ENCODE measurements at regions not wholly inside any gene's neighbourhood (a gene's known extent, or its start where the extent isn't known, plus 50 kb on each side); places are given as distances from the start of the nearest gene placed in this dataset.

DNA sequence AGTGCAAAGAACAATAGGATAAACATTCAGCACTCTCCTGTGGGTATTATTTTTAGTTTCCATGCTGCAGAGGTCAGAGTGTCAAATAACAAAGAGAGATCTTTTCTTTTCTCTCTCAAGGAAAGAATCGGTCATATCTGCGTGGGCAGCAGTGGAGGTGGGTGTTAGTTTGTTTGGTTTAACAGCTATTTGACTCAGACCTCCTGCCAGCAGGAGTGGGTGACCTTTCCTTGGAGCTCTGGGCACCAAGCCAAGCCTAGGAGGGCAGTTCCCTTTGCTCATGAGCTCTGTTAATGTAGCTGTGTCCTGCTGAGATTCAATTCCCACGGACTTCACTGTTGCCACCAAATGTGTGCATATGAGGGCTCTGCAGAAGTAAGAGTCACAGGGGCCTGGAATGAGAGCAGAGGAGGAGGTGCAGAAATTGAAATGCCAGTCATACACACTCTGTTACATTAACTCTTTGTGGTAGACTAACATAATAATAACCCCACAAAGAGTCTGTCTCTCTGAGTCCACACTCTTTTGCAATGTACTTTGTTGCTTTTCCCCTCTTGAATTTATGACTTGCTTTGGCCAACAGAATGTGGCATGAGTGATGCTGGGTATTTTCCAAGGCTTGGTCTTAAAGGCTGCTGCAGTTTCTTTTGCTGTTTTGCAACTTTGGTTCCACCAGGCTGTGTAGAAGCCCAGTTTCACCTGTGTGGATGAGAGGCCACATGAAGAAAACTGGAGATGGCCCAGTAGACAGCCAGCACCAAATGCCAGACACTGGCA lies 76.0 kb upstream of the GRK3 start (continued):
- TF ChIP-seq, protein P1, sequence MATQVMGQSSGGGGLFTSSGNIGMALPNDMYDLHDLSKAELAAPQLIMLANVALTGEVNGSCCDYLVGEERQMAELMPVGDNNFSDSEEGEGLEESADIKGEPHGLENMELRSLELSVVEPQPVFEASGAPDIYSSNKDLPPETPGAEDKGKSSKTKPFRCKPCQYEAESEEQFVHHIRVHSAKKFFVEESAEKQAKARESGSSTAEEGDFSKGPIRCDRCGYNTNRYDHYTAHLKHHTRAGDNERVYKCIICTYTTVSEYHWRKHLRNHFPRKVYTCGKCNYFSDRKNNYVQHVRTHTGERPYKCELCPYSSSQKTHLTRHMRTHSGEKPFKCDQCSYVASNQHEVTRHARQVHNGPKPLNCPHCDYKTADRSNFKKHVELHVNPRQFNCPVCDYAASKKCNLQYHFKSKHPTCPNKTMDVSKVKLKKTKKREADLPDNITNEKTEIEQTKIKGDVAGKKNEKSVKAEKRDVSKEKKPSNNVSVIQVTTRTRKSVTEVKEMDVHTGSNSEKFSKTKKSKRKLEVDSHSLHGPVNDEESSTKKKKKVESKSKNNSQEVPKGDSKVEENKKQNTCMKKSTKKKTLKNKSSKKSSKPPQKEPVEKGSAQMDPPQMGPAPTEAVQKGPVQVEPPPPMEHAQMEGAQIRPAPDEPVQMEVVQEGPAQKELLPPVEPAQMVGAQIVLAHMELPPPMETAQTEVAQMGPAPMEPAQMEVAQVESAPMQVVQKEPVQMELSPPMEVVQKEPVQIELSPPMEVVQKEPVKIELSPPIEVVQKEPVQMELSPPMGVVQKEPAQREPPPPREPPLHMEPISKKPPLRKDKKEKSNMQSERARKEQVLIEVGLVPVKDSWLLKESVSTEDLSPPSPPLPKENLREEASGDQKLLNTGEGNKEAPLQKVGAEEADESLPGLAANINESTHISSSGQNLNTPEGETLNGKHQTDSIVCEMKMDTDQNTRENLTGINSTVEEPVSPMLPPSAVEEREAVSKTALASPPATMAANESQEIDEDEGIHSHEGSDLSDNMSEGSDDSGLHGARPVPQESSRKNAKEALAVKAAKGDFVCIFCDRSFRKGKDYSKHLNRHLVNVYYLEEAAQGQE (IDR thresholded peaks at IDR 0.05; ENCODE audit: low read depth) = no peak
- TF ChIP-seq, protein P2, sequence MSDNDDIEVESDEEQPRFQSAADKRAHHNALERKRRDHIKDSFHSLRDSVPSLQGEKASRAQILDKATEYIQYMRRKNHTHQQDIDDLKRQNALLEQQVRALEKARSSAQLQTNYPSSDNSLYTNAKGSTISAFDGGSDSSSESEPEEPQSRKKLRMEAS (IDR thresholded peaks at IDR 0.05) = 0 out of 2 replicates have a peak, but pooled peaks have one; percentile 40
- TF ChIP-seq POLR2AphosphoS5 (IDR thresholded peaks at IDR 0.05; ENCODE audit: low read depth, low read length) = peak; percentile 36; the same call in 1 of the 2 replicates
- TF ChIP-seq SP1 (IDR thresholded peaks at IDR 0.05; ENCODE audit: low read depth) = peak; percentile 67
- TF ChIP-seq, protein P3, sequence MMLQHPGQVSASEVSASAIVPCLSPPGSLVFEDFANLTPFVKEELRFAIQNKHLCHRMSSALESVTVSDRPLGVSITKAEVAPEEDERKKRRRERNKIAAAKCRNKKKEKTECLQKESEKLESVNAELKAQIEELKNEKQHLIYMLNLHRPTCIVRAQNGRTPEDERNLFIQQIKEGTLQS (IDR thresholded peaks at IDR 0.05) = no peak
- peak; percentile 51 for TF ChIP-seq FOSL1 (IDR thresholded peaks at IDR 0.05; ENCODE audit: low read depth)
- TF ChIP-seq JUND (IDR thresholded peaks at IDR 0.05) = peak; percentile 61
- TF ChIP-seq EGR1 (IDR thresholded peaks at IDR 0.05; ENCODE audit: low read depth) = peak; percentile 96
- peak; percentile 41 for TF ChIP-seq TCF7L2 (IDR thresholded peaks at IDR 0.05; ENCODE audit: borderline replicate concordance, extremely low read depth, insufficient read depth, insufficient read length)

DNA sequence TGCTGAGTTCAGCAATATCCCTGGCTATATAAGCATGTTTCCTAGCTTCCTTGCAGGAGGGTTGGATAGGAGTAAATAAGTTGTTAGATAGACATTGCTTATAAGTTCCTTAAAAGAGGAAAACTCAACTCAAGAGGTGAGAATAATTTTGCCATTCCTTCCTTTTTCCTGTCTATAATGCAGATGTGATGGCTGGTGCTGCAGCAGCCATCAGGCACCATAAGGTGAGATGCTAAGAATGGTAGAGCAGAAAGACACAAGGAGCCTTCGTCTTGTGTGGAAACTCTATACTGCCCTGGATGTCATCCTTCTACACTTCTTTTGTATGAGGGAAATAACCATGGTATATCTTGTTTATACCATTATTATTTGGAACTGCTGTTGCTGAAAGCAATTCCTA lies 74.5 kb upstream of the GRK3 start:
- CTCF ChIA-PET = no interaction called here

More for the DNA sequence above, 74.5 kb upstream of the GRK3 start:
- peaks cover 34 to 36% of the 10 kb centered on the region in 2 experiments for H3K4me1 ChIP-seq (ENCODE audit: control insufficient read depth in 1 of 2, insufficient read depth in 2 of 2, low read length in 2 of 2)
- no peaks in the 10 kb centered on the region for H3K9me2 ChIP-seq (ENCODE audit: insufficient read depth)
- no peak overlapping the region for H2AFZ ChIP-seq (ENCODE audit: low read depth, low read length, poor library complexity, severe bottlenecking)
- DNase-seq (ENCODE audit: low read depth, low spot score) (no peak), ATAC-seq (no peak)
- H3K9ac ChIP-seq (ENCODE audit: low read length) = no peak overlapping the region
- H3K4me3 ChIP-seq (replicated peaks in 1 of 2; ENCODE audit: low read depth in 1 of 2, low read length in 2 of 2) = no peak overlapping the region
- ChIA-PET RAD21 (ENCODE audit: low non-redundant PET in 1 of 2, low total read pairs in 2 of 2, uncharacterized antibody in 2 of 2, unreplicated experiment in 2 of 2) (no interaction called here), POLR2A (no interaction called here)
- H3K27me3 ChIP-seq (ENCODE audit: insufficient read depth, low read length) = peaks cover 16% of the 10 kb centered on the region; the same call in 1 of the 2 replicates
- no peaks in the 10 kb centered on the region for H3K9me3 ChIP-seq (ENCODE audit: control insufficient read depth in 1 of 2, insufficient read depth in 1 of 2, low read depth in 1 of 2, low read length in 2 of 2)
- H3K36me3 ChIP-seq (ENCODE audit: control insufficient read depth in 1 of 2, insufficient read depth in 2 of 2, low read length in 2 of 2) = no peaks in the 10 kb centered on the region
- H3K4me2 ChIP-seq (ENCODE audit: low read length) = no peak overlapping the region
- no peaks in the 10 kb centered on the region for H4K20me1 ChIP-seq (ENCODE audit: insufficient read depth)
- H3K27ac ChIP-seq (ENCODE audit: low read depth, low read length) = no peak overlapping the region
- H3K79me2 ChIP-seq (ENCODE audit: insufficient read depth, low read length) = no peaks in the 10 kb centered on the region
- TF ChIP-seq EGR1 (IDR thresholded peaks at IDR 0.05; ENCODE audit: low read depth) (no peak), TCF7L2 (IDR thresholded peaks at IDR 0.05; ENCODE audit: borderline replicate concordance, extremely low read depth, insufficient read depth, insufficient read length) (no peak)
- TF ChIP-seq, protein P4, sequence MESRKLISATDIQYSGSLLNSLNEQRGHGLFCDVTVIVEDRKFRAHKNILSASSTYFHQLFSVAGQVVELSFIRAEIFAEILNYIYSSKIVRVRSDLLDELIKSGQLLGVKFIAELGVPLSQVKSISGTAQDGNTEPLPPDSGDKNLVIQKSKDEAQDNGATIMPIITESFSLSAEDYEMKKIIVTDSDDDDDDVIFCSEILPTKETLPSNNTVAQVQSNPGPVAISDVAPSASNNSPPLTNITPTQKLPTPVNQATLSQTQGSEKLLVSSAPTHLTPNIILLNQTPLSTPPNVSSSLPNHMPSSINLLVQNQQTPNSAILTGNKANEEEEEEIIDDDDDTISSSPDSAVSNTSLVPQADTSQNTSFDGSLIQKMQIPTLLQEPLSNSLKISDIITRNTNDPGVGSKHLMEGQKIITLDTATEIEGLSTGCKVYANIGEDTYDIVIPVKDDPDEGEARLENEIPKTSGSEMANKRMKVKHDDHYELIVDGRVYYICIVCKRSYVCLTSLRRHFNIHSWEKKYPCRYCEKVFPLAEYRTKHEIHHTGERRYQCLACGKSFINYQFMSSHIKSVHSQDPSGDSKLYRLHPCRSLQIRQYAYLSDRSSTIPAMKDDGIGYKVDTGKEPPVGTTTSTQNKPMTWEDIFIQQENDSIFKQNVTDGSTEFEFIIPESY (IDR thresholded peaks at IDR 0.05; ENCODE audit: extremely low read depth, insufficient replicate concordance, low read length) = no peak
- TF ChIP-seq, protein P2 (IDR thresholded peaks at IDR 0.05) = no peak
- TF ChIP-seq, protein P5, sequence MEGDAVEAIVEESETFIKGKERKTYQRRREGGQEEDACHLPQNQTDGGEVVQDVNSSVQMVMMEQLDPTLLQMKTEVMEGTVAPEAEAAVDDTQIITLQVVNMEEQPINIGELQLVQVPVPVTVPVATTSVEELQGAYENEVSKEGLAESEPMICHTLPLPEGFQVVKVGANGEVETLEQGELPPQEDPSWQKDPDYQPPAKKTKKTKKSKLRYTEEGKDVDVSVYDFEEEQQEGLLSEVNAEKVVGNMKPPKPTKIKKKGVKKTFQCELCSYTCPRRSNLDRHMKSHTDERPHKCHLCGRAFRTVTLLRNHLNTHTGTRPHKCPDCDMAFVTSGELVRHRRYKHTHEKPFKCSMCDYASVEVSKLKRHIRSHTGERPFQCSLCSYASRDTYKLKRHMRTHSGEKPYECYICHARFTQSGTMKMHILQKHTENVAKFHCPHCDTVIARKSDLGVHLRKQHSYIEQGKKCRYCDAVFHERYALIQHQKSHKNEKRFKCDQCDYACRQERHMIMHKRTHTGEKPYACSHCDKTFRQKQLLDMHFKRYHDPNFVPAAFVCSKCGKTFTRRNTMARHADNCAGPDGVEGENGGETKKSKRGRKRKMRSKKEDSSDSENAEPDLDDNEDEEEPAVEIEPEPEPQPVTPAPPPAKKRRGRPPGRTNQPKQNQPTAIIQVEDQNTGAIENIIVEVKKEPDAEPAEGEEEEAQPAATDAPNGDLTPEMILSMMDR (IDR thresholded peaks at IDR 0.05 in 2 of 3, conservative IDR thresholded peaks at IDR 0.05 in 1 of 3; ENCODE audit: borderline replicate concordance in 1 of 3, insufficient read depth in 1 of 3, low read depth in 2 of 3, low read length in 2 of 3) = no peak
- intact Hi-C loops (cut with micrococcal nuclease) = no loop called here
- BruUV-seq (replicated peaks) = no TSS peak
